SK-N-SH (cell line): ENCODE measurements at regions not wholly inside any gene's neighbourhood (a gene's known extent, or its start where the extent isn't known, plus 50 kb on each side); places are given as distances from the start of the nearest gene placed in this dataset.

Experiments used
- CTCF ChIA-PET: fragments of 300-600, 350-600 bp; formaldehyde crosslinking; extraction: SDS; loops from one replicate; lab custom pipeline; 2021; lab: Yijun Ruan, JAX
- POLR2A ChIA-PET: fragments of 350-600 bp; sonication (Branson Sonifier 250); formaldehyde crosslinking; extraction: SDS; loops from one replicate; lab custom pipeline; 2020; ENCODE audit warnings: antibody characterized with exemption, inconsistent platforms; lab: Yijun Ruan, JAX
- DNase-seq: peaks from one replicate; pipeline ENCODE4 v3.0.0; 2012
- H2AFZ ChIP-seq: fragments of 200-600 bp; sonication (generic); 2 replicates; pipeline ENCODE4 v1.8.1; 2016; ENCODE audit warnings: antibody characterized with exemption, mild to moderate bottlenecking, low read depth
- H3F3A ChIP-seq: fragments of 200-600 bp; sonication (generic); replicated peaks from 2 replicates; pipeline ENCODE3; 2016; ENCODE audit warnings: antibody characterized with exemption, mild to moderate bottlenecking; ENCODE audit not compliant: insufficient read depth
- H3K27ac ChIP-seq, 2 experiments: fragments of 200-500 bp in 1 of 2; fragments of 200-600 bp in 1 of 2; sonication (Bioruptor generic) in 1 of 2; sonication (generic), shearing (Covaris generic) in 1 of 2; 2 replicates each; pipeline versions ENCODE4 v1.5.1 to v1.6.1; 2014 to 2016; ENCODE audit warnings: low read depth in 2 of 2, inconsistent platforms in 1 of 2, low read length in 1 of 2, mild to moderate bottlenecking in 1 of 2, mixed read lengths in 1 of 2
- H3K27me3 ChIP-seq: fragments of 200-600 bp; sonication (generic), shearing (Covaris generic); 2 replicates; pipeline ENCODE4 v1.6.1; 2016; ENCODE audit warnings: mixed run types; ENCODE audit not compliant: insufficient read depth
- H3K36me3 ChIP-seq, 2 experiments: fragments of 200-500 bp in 1 of 2; fragments of 200-600 bp in 1 of 2; sonication (Bioruptor generic) in 1 of 2; sonication (generic) in 1 of 2; replicated peaks in 1 of 2; 2 replicates each; pipeline versions ENCODE3 to v1.5.1; 2014 to 2016; ENCODE audit warnings: low read length in 1 of 2, mild to moderate bottlenecking in 1 of 2; ENCODE audit not compliant: insufficient read depth in 2 of 2, control insufficient read depth in 1 of 2
- H3K4me1 ChIP-seq, 2 experiments: fragments of 200-500 bp in 1 of 2; fragments of 200-600 bp in 1 of 2; sonication (Bioruptor generic) in 1 of 2; sonication (generic), shearing (Covaris generic) in 1 of 2; 2 replicates each; pipeline versions ENCODE4 v1.5.1 to v1.6.1; 2014 to 2016; ENCODE audit warnings: low read depth in 1 of 2, low read length in 1 of 2, mixed run types in 1 of 2; ENCODE audit not compliant: insufficient read depth in 2 of 2, control insufficient read depth in 1 of 2
- H3K4me2 ChIP-seq: fragments of 200-600 bp; sonication (generic), shearing (Covaris generic); 2 replicates; pipeline ENCODE4 v1.6.1; 2017; ENCODE audit warnings: mixed run types
- H3K4me3 ChIP-seq, 2 experiments: fragments of 200-500 bp in 1 of 2; fragments of 200-600 bp in 1 of 2; sonication (Bioruptor generic) in 1 of 2; sonication (generic), shearing (Covaris generic) in 1 of 2; 2 replicates each; pipeline versions ENCODE4 v1.5.1 to v1.8.1; 2014 to 2016; ENCODE audit warnings: low read depth in 2 of 2, inconsistent platforms in 1 of 2, low read length in 1 of 2, mild to moderate bottlenecking in 1 of 2, mixed read lengths in 1 of 2, moderate library complexity in 1 of 2
- H3K79me2 ChIP-seq: fragments of 200-600 bp; sonication (generic); 2 replicates; pipeline ENCODE4 v1.8.1; 2017; ENCODE audit warnings: mild to moderate bottlenecking; ENCODE audit not compliant: insufficient read depth
- H3K9ac ChIP-seq: fragments of 200-600 bp; sonication (generic); 2 replicates; pipeline ENCODE4 v1.6.1; 2017; ENCODE audit warnings: mixed run types
- H3K9me2 ChIP-seq: fragments of 200-600 bp; sonication (generic); 2 replicates; pipeline ENCODE4 v1.6.1; 2017; ENCODE audit warnings: mixed run types
- H3K9me3 ChIP-seq: fragments of 200-600 bp; sonication (generic); 2 replicates; pipeline ENCODE4 v1.6.1; 2017; ENCODE audit warnings: mixed run types, mild to moderate bottlenecking, moderate library complexity
- H4K20me1 ChIP-seq: fragments of 200-600 bp; sonication (generic); 2 replicates; pipeline ENCODE4 v1.6.1; 2017; ENCODE audit warnings: mild to moderate bottlenecking, mixed run types; ENCODE audit not compliant: insufficient read depth
- CHD2 ChIP-seq: fragments of 150-350 bp; IDR thresholded peaks from 2 replicates; pipeline ENCODE4 v1.6.1; 2018; ENCODE audit warnings: low read length; ENCODE audit not compliant: partially characterized antibody
- ELF1 ChIP-seq: IDR thresholded peaks from 2 replicates; pipeline ENCODE4 v1.4.0; 2012
- EP300 ChIP-seq, 2 experiments: IDR thresholded peaks; 2 replicates each; pipeline versions ENCODE4 v1.4.0 to v1.6.1; 2012; ENCODE audit warnings: borderline replicate concordance in 1 of 2, low read depth in 1 of 2, low read length in 1 of 2
- FOSL2 ChIP-seq: IDR thresholded peaks from 2 replicates; pipeline ENCODE4 v1.4.0; 2012; ENCODE audit warnings: low read depth, mild to moderate bottlenecking, moderate library complexity, borderline replicate concordance
- FOXM1 ChIP-seq: IDR thresholded peaks from 2 replicates; pipeline ENCODE4 v1.4.0; 2012; ENCODE audit warnings: low read depth, mild to moderate bottlenecking
- NFIC ChIP-seq: IDR thresholded peaks from 2 replicates; pipeline ENCODE4 v1.4.0; 2012; ENCODE audit warnings: borderline replicate concordance
- NRF1 ChIP-seq: IDR thresholded peaks from 2 replicates; pipeline ENCODE4 v1.6.1; 2012; ENCODE audit warnings: low read depth, mild to moderate bottlenecking, low read length
- RAD21 ChIP-seq: IDR thresholded peaks from 2 replicates; pipeline ENCODE4 v1.6.1; 2012; ENCODE audit warnings: mild to moderate bottlenecking, low read length
- RFX5 ChIP-seq: IDR thresholded peaks from 2 replicates; pipeline ENCODE4 v1.6.1; 2012; ENCODE audit warnings: mild to moderate bottlenecking, improper control_type of control experiment, low read length
- RXRA ChIP-seq: IDR thresholded peaks from 2 replicates; pipeline ENCODE4 v1.4.0; 2012; ENCODE audit warnings: low read depth, mild to moderate bottlenecking, borderline replicate concordance
- SIN3A ChIP-seq: IDR thresholded peaks from 2 replicates; pipeline ENCODE4 v1.6.1; 2012; ENCODE audit warnings: low read depth, mild to moderate bottlenecking, low read length, moderate library complexity, borderline replicate concordance
- YY1 ChIP-seq: IDR thresholded peaks from 2 replicates; pipeline ENCODE4 v1.4.0; 2012; ENCODE audit warnings: low read depth, mild to moderate bottlenecking
- WGBS: methylation state at CpG from one replicate; pipeline ENCODE4 v1.1.6; 2017; ENCODE audit warnings: low lambda C conversion rate; 5-methylcytosine and 5-hydroxymethylcytosine counted together
- TF ChIP-seq, protein P1 (sequence below): IDR thresholded peaks from 2 replicates; pipeline ENCODE4 v1.6.1; 2012; ENCODE audit warnings: mild to moderate bottlenecking, low read depth, low read length, moderate library complexity
- TF ChIP-seq, protein P2 (sequence below): IDR thresholded peaks from 2 replicates; pipeline ENCODE4 v1.4.0; 2012; ENCODE audit warnings: low read depth
- TF ChIP-seq, protein P3 (sequence below): IDR thresholded peaks from 2 replicates; pipeline ENCODE4 v1.4.0; 2012; ENCODE audit warnings: low read depth, borderline replicate concordance
- TF ChIP-seq, protein P4 (sequence below): IDR thresholded peaks from 2 replicates; pipeline ENCODE4; 2012

DNA sequence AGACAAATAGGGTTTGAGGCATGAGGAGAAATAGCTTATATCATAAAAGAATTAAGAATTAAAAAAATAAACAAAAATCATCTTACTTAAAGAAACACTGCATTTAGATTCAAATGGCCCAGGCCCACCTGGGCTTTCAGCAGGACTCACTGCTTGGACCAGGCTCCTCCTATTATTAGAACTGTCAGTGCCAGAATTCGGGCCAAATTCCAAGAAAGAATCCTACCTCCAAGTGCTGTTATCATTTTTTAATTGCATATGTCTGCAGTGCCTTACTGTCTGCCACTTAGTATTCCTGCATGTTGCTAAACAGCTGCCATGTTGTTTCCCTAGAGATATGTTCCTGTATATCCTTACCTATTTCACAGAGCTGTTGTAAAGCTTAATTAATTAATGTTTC is 112.0 kb downstream of the BARHL2 start:
- Histone ChIP-seq H2AFZ (no peak overlapping the region), H3K4me3 (no peak overlapping the region), H4K20me1 (no peaks in the 10 kb centered on the region), H3K4me2 (no peak overlapping the region), H3K9me3 (no peaks in the 10 kb centered on the region), H3K36me3 (no peaks in the 10 kb centered on the region), H3K9ac (no peak overlapping the region), H3F3A (no peaks in the 10 kb centered on the region), H3K9me2 (no peaks in the 10 kb centered on the region), H3K27me3 (no peaks in the 10 kb centered on the region), H3K27ac (no peak overlapping the region), H3K4me1 (no peaks in the 10 kb centered on the region), H3K79me2 (no peaks in the 10 kb centered on the region)
- no peak for DNase-seq
- TF ChIP-seq CHD2 (no peak), FOSL2 (no peak), RFX5 (no peak), ELF1 (no peak), SIN3A (no peak), YY1 (no peak), EP300 (IDR thresholded peaks at IDR 0.05; ENCODE audit: borderline replicate concordance in 1 of 2, low read depth in 1 of 2, low read length in 1 of 2) (no peak), RXRA (no peak)
- TF ChIP-seq, protein P1, sequence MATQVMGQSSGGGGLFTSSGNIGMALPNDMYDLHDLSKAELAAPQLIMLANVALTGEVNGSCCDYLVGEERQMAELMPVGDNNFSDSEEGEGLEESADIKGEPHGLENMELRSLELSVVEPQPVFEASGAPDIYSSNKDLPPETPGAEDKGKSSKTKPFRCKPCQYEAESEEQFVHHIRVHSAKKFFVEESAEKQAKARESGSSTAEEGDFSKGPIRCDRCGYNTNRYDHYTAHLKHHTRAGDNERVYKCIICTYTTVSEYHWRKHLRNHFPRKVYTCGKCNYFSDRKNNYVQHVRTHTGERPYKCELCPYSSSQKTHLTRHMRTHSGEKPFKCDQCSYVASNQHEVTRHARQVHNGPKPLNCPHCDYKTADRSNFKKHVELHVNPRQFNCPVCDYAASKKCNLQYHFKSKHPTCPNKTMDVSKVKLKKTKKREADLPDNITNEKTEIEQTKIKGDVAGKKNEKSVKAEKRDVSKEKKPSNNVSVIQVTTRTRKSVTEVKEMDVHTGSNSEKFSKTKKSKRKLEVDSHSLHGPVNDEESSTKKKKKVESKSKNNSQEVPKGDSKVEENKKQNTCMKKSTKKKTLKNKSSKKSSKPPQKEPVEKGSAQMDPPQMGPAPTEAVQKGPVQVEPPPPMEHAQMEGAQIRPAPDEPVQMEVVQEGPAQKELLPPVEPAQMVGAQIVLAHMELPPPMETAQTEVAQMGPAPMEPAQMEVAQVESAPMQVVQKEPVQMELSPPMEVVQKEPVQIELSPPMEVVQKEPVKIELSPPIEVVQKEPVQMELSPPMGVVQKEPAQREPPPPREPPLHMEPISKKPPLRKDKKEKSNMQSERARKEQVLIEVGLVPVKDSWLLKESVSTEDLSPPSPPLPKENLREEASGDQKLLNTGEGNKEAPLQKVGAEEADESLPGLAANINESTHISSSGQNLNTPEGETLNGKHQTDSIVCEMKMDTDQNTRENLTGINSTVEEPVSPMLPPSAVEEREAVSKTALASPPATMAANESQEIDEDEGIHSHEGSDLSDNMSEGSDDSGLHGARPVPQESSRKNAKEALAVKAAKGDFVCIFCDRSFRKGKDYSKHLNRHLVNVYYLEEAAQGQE = no peak
- TF ChIP-seq, protein P2, sequence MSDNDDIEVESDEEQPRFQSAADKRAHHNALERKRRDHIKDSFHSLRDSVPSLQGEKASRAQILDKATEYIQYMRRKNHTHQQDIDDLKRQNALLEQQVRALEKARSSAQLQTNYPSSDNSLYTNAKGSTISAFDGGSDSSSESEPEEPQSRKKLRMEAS = no peak
- 0% methylated on average over 1 of the region's 1 CpG for WGBS
- POLR2A ChIA-PET = no interaction called here
- CTCF ChIA-PET = interaction anchor here (1.7 kb wide), 1 partner anchor 26 kb away, joined by 3 read pairs; no protein-coding TSS in a partner anchor

DNA sequence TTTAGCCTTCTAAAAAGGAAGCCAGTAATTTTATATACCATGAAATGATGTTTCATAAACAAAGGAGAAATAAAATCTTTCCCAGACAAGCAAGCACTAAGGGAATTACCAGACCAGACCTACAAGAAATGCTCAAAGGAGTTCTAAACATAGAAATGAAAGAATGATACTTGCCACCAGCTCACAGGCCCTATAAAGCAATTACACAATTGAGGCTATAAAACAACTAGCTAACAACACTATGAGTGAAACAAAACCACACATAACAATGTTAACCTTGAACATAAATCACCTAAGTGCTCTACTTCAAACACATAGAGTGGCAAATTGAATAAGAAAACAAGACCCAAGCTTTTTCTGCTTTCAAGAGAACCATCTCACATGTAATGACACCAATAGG is 123.8 kb downstream of the BARHL2 start:
- Histone ChIP-seq H3K4me2 (no peak overlapping the region), H3K4me1 (no peaks in the 10 kb centered on the region), H4K20me1 (no peaks in the 10 kb centered on the region), H3F3A (no peaks in the 10 kb centered on the region), H3K27ac (no peak overlapping the region), H3K36me3 (no peaks in the 10 kb centered on the region), H3K9me3 (no peaks in the 10 kb centered on the region), H3K9me2 (no peaks in the 10 kb centered on the region), H3K9ac (no peak overlapping the region), H3K4me3 (no peak overlapping the region), H3K27me3 (no peaks in the 10 kb centered on the region), H3K79me2 (no peaks in the 10 kb centered on the region), H2AFZ (no peak overlapping the region)
- ChIA-PET POLR2A (no interaction called here), CTCF (no interaction called here)
- no peak for DNase-seq
- TF ChIP-seq FOSL2 (no peak), YY1 (no peak), RFX5 (no peak), RAD21 (no peak), RXRA (no peak), FOXM1 (no peak), NFIC (no peak), NRF1 (no peak)
- TF ChIP-seq, protein P3, sequence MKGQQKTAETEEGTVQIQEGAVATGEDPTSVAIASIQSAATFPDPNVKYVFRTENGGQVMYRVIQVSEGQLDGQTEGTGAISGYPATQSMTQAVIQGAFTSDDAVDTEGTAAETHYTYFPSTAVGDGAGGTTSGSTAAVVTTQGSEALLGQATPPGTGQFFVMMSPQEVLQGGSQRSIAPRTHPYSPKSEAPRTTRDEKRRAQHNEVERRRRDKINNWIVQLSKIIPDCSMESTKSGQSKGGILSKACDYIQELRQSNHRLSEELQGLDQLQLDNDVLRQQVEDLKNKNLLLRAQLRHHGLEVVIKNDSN = no peak
- TF ChIP-seq, protein P1 = no peak
- TF ChIP-seq, protein P4, sequence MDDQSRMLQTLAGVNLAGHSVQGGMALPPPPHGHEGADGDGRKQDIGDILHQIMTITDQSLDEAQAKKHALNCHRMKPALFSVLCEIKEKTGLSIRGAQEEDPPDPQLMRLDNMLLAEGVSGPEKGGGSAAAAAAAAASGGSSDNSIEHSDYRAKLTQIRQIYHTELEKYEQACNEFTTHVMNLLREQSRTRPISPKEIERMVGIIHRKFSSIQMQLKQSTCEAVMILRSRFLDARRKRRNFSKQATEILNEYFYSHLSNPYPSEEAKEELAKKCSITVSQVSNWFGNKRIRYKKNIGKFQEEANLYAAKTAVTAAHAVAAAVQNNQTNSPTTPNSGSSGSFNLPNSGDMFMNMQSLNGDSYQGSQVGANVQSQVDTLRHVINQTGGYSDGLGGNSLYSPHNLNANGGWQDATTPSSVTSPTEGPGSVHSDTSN = no peak
